Gastroesophageal sphincter (tissue), 4 donors: ENCODE measurements at regions not wholly inside any gene's neighbourhood (a gene's known extent, or its start where the extent isn't known, plus 50 kb on each side); places are given as distances from the start of the nearest gene placed in this dataset.
A peak's percentile ranks its signal among the peaks of the same experiment; 100 is the strongest.

Source experiments
- ATAC-seq: fragments of 150-250 bp; one replicate; pipeline ENCODE4 v1.9.1; 2016; ENCODE audit warnings: mild to moderate bottlenecking, moderate library complexity
- H3K27ac ChIP-seq, 4 donors: fragments of 200-600 bp; sonication (generic) in 3 of 4; 1 replicate in 3 of 4; 2 replicates in 1 of 4; pipeline ENCODE4 v1.5.1; 2016 to 2019
- H3K27me3 ChIP-seq: fragments of 200-600 bp; sonication (generic); one replicate; pipeline ENCODE4 v1.5.1; 2019
- H3K36me3 ChIP-seq, 2 donors: fragments of 200-600 bp; sonication (generic); one replicate each; pipeline ENCODE4 v1.5.1; 2019; ENCODE audit warnings: control low read depth in 1 of 2
- H3K4me1 ChIP-seq, 3 donors: fragments of 200-600 bp; sonication (generic); 1 replicate in 2 of 3; 2 replicates in 1 of 3; pipeline ENCODE4 v1.5.1; 2016 to 2019; ENCODE audit warnings: control low read depth in 2 of 3
- H3K4me3 ChIP-seq, 2 donors: fragments of 200-600 bp; sonication (generic); one replicate each; pipeline ENCODE4 v1.5.1; 2019; ENCODE audit warnings: mild to moderate bottlenecking in 1 of 2, moderate library complexity in 1 of 2
- H3K9me3 ChIP-seq, 3 donors: fragments of 200-600 bp; sonication (generic); one replicate each; pipeline ENCODE4 v1.5.1; 2017 to 2019; ENCODE audit warnings: control low read depth in 2 of 3
- CTCF ChIP-seq, 4 experiments: fragments of 200-600 bp in 2 of 4; fragments of 450-650 bp in 2 of 4; sonication (generic) in 1 of 4; IDR thresholded peaks; one replicate each; pipeline ENCODE4 v1.5.1; 2017 to 2019; ENCODE audit warnings: antibody characterized with exemption in 4 of 4, mild to moderate bottlenecking in 2 of 4, moderate library complexity in 2 of 4
- EP300 ChIP-seq: sonication (generic); formaldehyde crosslinking; IDR thresholded peaks from one replicate; pipeline ENCODE4 v1.6.1; 2017; ENCODE audit warnings: antibody characterized with exemption, mild to moderate bottlenecking
- POLR2A ChIP-seq, 2 donors: fragments of 450-650 bp; IDR thresholded peaks; one replicate each; pipeline ENCODE4 v1.6.1; 2017; ENCODE audit warnings: antibody characterized with exemption in 2 of 2, mild to moderate bottlenecking in 2 of 2, moderate library complexity in 1 of 2
- POLR2AphosphoS5 ChIP-seq: sonication (generic); formaldehyde crosslinking; IDR thresholded peaks from one replicate; pipeline ENCODE4 v1.6.1; 2017; ENCODE audit warnings: antibody characterized with exemption
- WGBS, 2 donors: methylation state at CpG; one replicate each; pipeline ENCODE4 v1.1.5; 2018; ENCODE audit warnings: low coverage in 1 of 2; 5-methylcytosine and 5-hydroxymethylcytosine counted together

- ATAC-seq, result no peak
- H3K4me3 ChIP-seq, result no peak overlapping the region
- no peak overlapping the region for H3K27ac ChIP-seq
- TF ChIP-seq POLR2A (IDR thresholded peaks at IDR 0.05), result no peak
- TF ChIP-seq CTCF (IDR thresholded peaks at IDR 0.05), result no peak
- TF ChIP-seq POLR2AphosphoS5, result no peak
- no peak for TF ChIP-seq EP300
- no peaks in the 10 kb centered on the region for H3K36me3 ChIP-seq
- H3K27me3 ChIP-seq, result no peaks in the 10 kb centered on the region
- H3K9me3 ChIP-seq, result peaks cover 0 to 2% (median 0%) of the 10 kb centered on the region in 3 donors
- H3K4me1 ChIP-seq, result no peaks in the 10 kb centered on the region
- 0 to 13% methylated on average over 1 of the region's 1 CpG for WGBS, 2 donors
Observed at GRCh38 chr7:120156476-120156875, 116.5 kb upstream of the KCND2 start.

GRCh38 chr7:120160166-120160565 lies 112.8 kb upstream of the KCND2 start:
- Histone ChIP-seq H3K4me1 (no peaks in the 10 kb centered on the region), H3K36me3 (no peaks in the 10 kb centered on the region), H3K27ac (no peak overlapping the region), H3K27me3 (no peaks in the 10 kb centered on the region), H3K9me3 (no peaks in the 10 kb centered on the region), H3K4me3 (no peak overlapping the region)
- no peak for TF ChIP-seq EP300
- TF ChIP-seq POLR2AphosphoS5, result no peak
- no peak for TF ChIP-seq CTCF (IDR thresholded peaks at IDR 0.05)
- TF ChIP-seq POLR2A (IDR thresholded peaks at IDR 0.05), result no peak
- ATAC-seq, result no peak
- WGBS, 2 donors, result 70 to 82% methylated on average over 2 of the region's 2 CpGs

GRCh38 chr7:120163449-120163848 lies 109.5 kb upstream of the KCND2 start:
- Histone ChIP-seq H3K36me3 (no peaks in the 10 kb centered on the region), H3K4me1 (peaks cover 0 to 5% (median 0%) of the 10 kb centered on the region in 3 donors), H3K9me3 (no peaks in the 10 kb centered on the region), H3K27ac (no peak overlapping the region), H3K4me3 (no peak overlapping the region), H3K27me3 (no peaks in the 10 kb centered on the region)
- no peak for TF ChIP-seq CTCF (IDR thresholded peaks at IDR 0.05)
- no peak for TF ChIP-seq POLR2AphosphoS5
- TF ChIP-seq POLR2A (IDR thresholded peaks at IDR 0.05), result no peak
- TF ChIP-seq EP300, result no peak
- 83 to 93% methylated on average over 4 of the region's 4 CpGs for WGBS, 2 donors
- ATAC-seq, result no peak

DNA sequence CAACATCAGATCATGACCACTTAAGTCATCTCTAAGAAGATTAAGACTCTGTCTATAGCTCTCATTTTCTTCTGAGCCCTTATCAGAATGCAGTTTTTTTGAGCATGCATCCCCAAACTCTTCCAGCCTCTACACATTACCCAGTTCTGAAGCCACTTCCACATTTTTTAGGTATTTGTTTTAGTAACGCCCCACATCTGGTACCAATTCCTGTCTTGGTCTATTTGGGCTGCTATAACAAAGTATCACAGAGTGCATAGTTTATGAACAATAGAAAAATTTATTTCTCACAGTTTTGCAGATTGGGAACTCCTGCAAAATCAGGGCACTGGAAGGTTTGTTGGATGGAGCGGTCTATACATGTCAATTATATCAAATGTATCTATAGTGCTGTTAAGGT lies 107.7 kb upstream of the KCND2 start:
- no peak overlapping the region for H3K27ac ChIP-seq
- ATAC-seq, result no peak
- WGBS, 2 donors, result 86 to 91% methylated on average over 2 of the region's 2 CpGs
- H3K27me3 ChIP-seq, result no peaks in the 10 kb centered on the region
- no peaks in the 10 kb centered on the region for H3K9me3 ChIP-seq
- H3K4me1 ChIP-seq, result peaks cover 0 to 5% (median 0%) of the 10 kb centered on the region in 3 donors
- H3K4me3 ChIP-seq, result no peak overlapping the region
- no peak for TF ChIP-seq POLR2A (IDR thresholded peaks at IDR 0.05)
- no peaks in the 10 kb centered on the region for H3K36me3 ChIP-seq

DNA sequence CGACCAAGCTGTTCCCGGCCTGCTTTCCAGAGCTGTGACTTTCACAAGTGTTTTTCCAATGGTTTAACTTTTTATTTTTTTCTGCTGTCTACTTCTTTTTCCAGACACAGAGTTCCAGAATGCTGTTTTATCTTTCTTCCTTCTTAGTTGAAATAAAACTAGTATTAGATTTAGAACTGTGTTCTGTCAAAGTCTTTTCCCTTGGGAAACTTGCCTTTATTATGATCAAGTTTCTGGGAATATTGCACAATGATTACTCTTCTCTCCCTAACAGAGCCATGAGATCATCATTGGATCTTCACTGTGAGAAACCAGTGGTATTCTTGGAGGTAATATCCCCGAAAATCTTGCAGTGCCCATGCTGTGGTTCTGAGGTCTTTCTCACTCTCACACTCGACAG lies 104.9 kb upstream of the KCND2 start:
- Histone ChIP-seq H3K4me3 (no peak overlapping the region), H3K27me3 (no peaks in the 10 kb centered on the region), H3K9me3 (no peaks in the 10 kb centered on the region), H3K27ac (peak overlapping the region in 3 of 4 donors; percentile 52 to 78 (median 58)), H3K36me3 (no peaks in the 10 kb centered on the region), H3K4me1 (peaks cover 0 to 5% (median 3%) of the 10 kb centered on the region in 3 donors)
- peak; percentile 83 for ATAC-seq
- 56 to 65% methylated on average over 4 of the region's 4 CpGs for WGBS, 2 donors
- TF ChIP-seq CTCF (IDR thresholded peaks at IDR 0.05) (no peak), EP300 (no peak), POLR2AphosphoS5 (no peak), POLR2A (IDR thresholded peaks at IDR 0.05) (no peak)
